B cell (primary cell): ENCODE measurements at regions not wholly inside any gene's neighbourhood (a gene's known extent, or its start where the extent isn't known, plus 50 kb on each side); places are given as distances from the start of the nearest gene placed in this dataset.

ENCODE experiments used
- CTCF ChIP-seq: fragments of 200-600 bp; IDR thresholded peaks from one replicate; pipeline ENCODE4 v1.8.0; 2022; ENCODE audit warnings: antibody characterized with exemption, mild to moderate bottlenecking
- EZH2 ChIP-seq: IDR thresholded peaks from 2 replicates; pipeline ENCODE4 v1.6.1; 2012; ENCODE audit warnings: borderline replicate concordance, low read depth, mild to moderate bottlenecking, moderate library complexity, low read length; ENCODE audit not compliant: insufficient read depth, poor library complexity, severe bottlenecking

GRCh38 chr3:8436661-8437287 lies 64.8 kb upstream of the LMCD1 start:
- TF ChIP-seq CTCF, result no peak
- TF ChIP-seq EZH2, result no peak
